HepG2 (cell line): ENCODE measurements at regions not wholly inside any gene's neighbourhood (a gene's known extent, or its start where the extent isn't known, plus 50 kb on each side); places are given as distances from the start of the nearest gene placed in this dataset.

ENCODE experiments used
- ARNT2 ChIP-seq: sonication (generic); formaldehyde crosslinking; IDR thresholded peaks from 2 replicates; pipeline ENCODE4 v1.8.0; 2022; ENCODE audit warnings: mild to moderate bottlenecking, low read depth, missing genetic modification reagents, moderate library complexity
- KLF16 ChIP-seq, 2 experiments: sonication (generic) in 1 of 2; formaldehyde crosslinking in 1 of 2; IDR thresholded peaks; 2 replicates each; pipeline versions ENCODE4 v1.6.1 to v1.8.0; 2016 to 2023; ENCODE audit warnings: missing genetic modification reagents in 2 of 2, missing compliant biosample characterization in 1 of 2
- MTA1 ChIP-seq: sonication (generic); formaldehyde crosslinking; IDR thresholded peaks from 2 replicates; pipeline ENCODE4 v1.4.0; 2020; ENCODE audit warnings: missing genetic modification reagents, mild to moderate bottlenecking, borderline replicate concordance
- MYC ChIP-seq: sonication (generic); formaldehyde crosslinking; IDR thresholded peaks from 2 replicates; pipeline ENCODE4 v1.9.0; 2021; ENCODE audit warnings: missing genetic modification reagents, borderline replicate concordance
- NFIB ChIP-seq: sonication (generic); formaldehyde crosslinking; IDR thresholded peaks from 2 replicates; pipeline ENCODE4 v1.9.0; 2021; ENCODE audit warnings: missing genetic modification reagents, mild to moderate bottlenecking, borderline replicate concordance
- RELA ChIP-seq: sonication (generic); formaldehyde crosslinking; IDR thresholded peaks from 2 replicates; pipeline ENCODE4 v1.4.0; 2020; ENCODE audit warnings: missing genetic modification reagents
- SOX5 ChIP-seq: IDR thresholded peaks from 2 replicates; pipeline ENCODE4 v1.6.1; 2016; ENCODE audit warnings: borderline replicate concordance
- ZNF205 ChIP-seq: IDR thresholded peaks from 2 replicates; pipeline ENCODE4 v1.6.1; 2018; ENCODE audit warnings: missing biosample characterization, missing genetic modification reagents
- ZNF331 ChIP-seq: sonication (generic); formaldehyde crosslinking; IDR thresholded peaks from 2 replicates; pipeline ENCODE4 v1.4.0; 2020; ENCODE audit warnings: missing genetic modification reagents
- ZNF430 ChIP-seq: sonication (generic); formaldehyde crosslinking; IDR thresholded peaks from 2 replicates; pipeline ENCODE4 v1.9.0; 2021; ENCODE audit warnings: mild to moderate bottlenecking, missing genetic modification reagents
- ZNF451 ChIP-seq: sonication (generic); formaldehyde crosslinking; IDR thresholded peaks from 2 replicates; pipeline ENCODE4 v1.5.0; 2020; ENCODE audit warnings: mild to moderate bottlenecking, missing genetic modification reagents
- ZNF616 ChIP-seq: sonication (generic); formaldehyde crosslinking; IDR thresholded peaks from 2 replicates; pipeline ENCODE4 v1.5.0; 2020; ENCODE audit warnings: low read depth, mild to moderate bottlenecking, missing genetic modification reagents
- ZNF788 ChIP-seq: sonication (generic); formaldehyde crosslinking; IDR thresholded peaks from 2 replicates; pipeline ENCODE4 v1.5.0; 2020; ENCODE audit warnings: mild to moderate bottlenecking, missing genetic modification reagents, borderline replicate concordance
- TF ChIP-seq, protein P1 (sequence below): IDR thresholded peaks from 2 replicates; pipeline ENCODE4 v1.6.1; 2016; ENCODE audit warnings: mild to moderate bottlenecking, missing biosample characterization, missing genetic modification reagents
- TF ChIP-seq, protein P2 (sequence below): sonication (generic); formaldehyde crosslinking; IDR thresholded peaks from one replicate; pipeline ENCODE4 v1.5.1; 2020; ENCODE audit warnings: mild to moderate bottlenecking, missing genetic modification reagents; ENCODE audit errors: not compliant biosample characterization
- TF ChIP-seq, protein P3 (sequence below): fragments of 450-650 bp; IDR thresholded peaks from 2 replicates; pipeline ENCODE4 v1.6.1; 2016

DNA sequence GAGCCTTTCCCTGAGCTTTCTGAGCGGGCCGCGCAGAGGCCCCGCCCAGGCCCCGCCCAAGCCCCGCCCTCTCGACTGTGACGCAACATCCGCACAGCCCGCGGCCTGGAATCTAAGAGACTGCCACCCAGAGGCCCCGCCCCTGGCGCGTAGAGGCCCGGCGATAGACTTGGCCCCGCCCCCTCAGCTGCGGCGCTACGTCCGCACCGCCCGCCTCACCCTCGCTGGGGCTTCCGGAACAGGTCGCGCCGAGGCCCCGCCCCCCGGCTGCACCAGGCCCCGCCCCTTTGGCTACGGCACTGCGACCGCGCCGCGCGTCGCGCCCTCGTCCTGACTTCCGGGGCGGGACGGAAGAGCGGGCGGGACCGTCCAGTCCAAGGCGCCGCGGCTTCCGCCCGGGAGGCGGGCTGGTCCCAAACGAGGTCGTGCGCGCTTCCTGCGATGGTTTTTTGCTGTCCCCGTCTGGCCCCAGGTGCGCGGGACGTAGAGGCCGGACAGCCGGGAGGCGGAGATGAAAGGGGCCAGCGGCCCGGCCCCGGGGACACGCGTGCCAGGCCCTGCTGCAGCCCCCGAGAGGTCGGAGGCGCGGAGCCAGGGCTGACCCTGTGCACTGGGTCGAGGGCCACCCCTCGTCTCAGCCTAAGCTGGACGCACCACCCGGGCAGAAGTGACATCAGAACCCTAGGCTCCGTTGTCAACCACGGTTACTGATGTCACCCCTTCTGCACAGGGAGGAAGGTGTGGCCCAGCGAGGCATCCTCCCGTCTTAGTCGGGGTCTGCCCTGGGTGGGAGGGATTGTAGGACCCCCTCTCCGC is 59.0 kb upstream of the WNT7B start (continued):
- TF ChIP-seq, protein P1, sequence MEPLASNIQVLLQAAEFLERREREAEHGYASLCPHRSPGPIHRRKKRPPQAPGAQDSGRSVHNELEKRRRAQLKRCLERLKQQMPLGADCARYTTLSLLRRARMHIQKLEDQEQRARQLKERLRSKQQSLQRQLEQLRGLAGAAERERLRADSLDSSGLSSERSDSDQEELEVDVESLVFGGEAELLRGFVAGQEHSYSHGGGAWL: 0 out of 2 replicates have a peak, but pooled peaks have one; percentile 61
- peak; percentile 61 for TF ChIP-seq ARNT2 (CRISPR knock-in tag)
- TF ChIP-seq ZNF205 (CRISPR knock-in tag): 0 out of 2 replicates have a peak, but pooled peaks have one; percentile 25
- TF ChIP-seq, protein P2, sequence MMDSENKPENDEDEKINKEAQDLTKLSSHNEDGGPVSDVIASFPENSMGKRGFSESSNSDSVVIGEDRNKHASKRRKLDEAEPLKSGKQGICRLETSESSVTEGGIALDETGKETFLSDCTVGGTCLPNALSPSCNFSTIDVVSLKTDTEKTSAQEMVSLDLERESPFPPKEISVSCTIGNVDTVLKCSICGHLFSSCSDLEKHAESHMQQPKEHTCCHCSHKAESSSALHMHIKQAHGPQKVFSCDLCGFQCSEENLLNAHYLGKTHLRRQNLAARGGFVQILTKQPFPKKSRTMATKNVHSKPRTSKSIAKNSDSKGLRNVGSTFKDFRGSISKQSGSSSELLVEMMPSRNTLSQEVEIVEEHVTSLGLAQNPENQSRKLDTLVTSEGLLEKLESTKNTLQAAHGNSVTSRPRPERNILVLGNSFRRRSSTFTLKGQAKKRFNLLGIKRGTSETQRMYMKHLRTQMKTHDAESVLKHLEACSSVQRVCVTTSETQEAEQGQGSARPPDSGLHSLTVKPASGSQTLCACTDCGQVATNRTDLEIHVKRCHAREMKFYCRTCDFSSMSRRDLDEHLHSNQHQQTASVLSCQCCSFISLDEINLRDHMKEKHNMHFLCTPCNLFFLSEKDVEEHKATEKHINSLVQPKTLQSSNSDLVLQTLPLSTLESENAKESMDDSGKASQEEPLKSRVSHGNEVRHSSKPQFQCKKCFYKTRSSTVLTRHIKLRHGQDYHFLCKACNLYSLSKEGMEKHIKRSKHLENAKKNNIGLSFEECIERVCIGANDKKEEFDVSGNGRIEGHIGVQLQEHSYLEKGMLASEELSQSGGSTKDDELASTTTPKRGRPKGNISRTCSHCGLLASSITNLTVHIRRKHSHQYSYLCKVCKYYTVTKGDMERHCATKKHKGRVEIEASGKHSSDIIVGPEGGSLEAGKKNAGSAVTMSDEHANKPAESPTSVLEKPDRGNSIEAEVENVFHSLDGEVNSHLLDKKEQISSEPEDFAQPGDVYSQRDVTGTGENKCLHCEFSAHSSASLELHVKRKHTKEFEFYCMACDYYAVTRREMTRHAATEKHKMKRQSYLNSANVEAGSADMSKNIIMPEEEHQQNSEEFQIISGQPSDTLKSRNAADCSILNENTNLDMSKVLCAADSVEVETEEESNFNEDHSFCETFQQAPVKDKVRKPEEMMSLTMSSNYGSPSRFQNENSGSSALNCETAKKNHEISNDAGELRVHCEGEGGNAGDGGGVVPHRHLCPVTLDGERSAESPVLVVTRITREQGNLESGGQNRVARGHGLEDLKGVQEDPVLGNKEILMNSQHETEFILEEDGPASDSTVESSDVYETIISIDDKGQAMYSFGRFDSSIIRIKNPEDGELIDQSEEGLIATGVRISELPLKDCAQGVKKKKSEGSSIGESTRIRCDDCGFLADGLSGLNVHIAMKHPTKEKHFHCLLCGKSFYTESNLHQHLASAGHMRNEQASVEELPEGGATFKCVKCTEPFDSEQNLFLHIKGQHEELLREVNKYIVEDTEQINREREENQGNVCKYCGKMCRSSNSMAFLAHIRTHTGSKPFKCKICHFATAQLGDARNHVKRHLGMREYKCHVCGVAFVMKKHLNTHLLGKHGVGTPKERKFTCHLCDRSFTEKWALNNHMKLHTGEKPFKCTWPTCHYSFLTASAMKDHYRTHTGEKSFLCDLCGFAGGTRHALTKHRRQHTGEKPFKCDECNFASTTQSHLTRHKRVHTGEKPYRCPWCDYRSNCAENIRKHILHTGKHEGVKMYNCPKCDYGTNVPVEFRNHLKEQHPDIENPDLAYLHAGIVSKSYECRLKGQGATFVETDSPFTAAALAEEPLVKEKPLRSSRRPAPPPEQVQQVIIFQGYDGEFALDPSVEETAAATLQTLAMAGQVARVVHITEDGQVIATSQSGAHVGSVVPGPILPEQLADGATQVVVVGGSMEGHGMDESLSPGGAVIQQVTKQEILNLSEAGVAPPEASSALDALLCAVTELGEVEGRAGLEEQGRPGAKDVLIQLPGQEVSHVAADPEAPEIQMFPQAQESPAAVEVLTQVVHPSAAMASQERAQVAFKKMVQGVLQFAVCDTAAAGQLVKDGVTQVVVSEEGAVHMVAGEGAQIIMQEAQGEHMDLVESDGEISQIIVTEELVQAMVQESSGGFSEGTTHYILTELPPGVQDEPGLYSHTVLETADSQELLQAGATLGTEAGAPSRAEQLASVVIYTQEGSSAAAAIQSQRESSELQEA (CRISPR knock-in tag): peak; percentile 42
- TF ChIP-seq, protein P3, sequence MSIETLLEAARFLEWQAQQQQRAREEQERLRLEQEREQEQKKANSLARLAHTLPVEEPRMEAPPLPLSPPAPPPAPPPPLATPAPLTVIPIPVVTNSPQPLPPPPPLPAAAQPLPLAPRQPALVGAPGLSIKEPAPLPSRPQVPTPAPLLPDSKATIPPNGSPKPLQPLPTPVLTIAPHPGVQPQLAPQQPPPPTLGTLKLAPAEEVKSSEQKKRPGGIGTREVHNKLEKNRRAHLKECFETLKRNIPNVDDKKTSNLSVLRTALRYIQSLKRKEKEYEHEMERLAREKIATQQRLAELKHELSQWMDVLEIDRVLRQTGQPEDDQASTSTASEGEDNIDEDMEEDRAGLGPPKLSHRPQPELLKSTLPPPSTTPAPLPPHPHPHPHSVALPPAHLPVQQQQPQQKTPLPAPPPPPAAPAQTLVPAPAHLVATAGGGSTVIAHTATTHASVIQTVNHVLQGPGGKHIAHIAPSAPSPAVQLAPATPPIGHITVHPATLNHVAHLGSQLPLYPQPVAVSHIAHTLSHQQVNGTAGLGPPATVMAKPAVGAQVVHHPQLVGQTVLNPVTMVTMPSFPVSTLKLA: no peak
- 0 out of 2 replicates have a peak, but pooled peaks have one; percentile 47 for TF ChIP-seq ZNF788 (CRISPR knock-in tag)
- no peak for TF ChIP-seq SOX5 (CRISPR knock-in tag)
- TF ChIP-seq RELA (CRISPR knock-in tag): no peak
- TF ChIP-seq MTA1: no peak; the same call in 1 of the 2 replicates
- no peak for TF ChIP-seq NFIB (CRISPR knock-in tag)
- TF ChIP-seq ZNF616 (CRISPR knock-in tag): 0 out of 2 replicates have a peak, but pooled peaks have one; percentile 44
- TF ChIP-seq ZNF331 (CRISPR knock-in tag): peak; percentile 72
- TF ChIP-seq MYC (CRISPR knock-in tag): peak; percentile 52; the same call in 1 of the 2 replicates
- TF ChIP-seq ZNF451: peak; percentile 42; the same call in 1 of the 2 replicates
- TF ChIP-seq KLF16 (CRISPR knock-in tag; IDR thresholded peaks at IDR 0.05): peak in 1 of 2 experiments; percentile 28; a peak in 1 of 4 replicates
- peak; percentile 53 for TF ChIP-seq ZNF430 (CRISPR knock-in tag)
